Breast epithelium (tissue), 4 donors: ENCODE measurements at regions not wholly inside any gene's neighbourhood (a gene's known extent, or its start where the extent isn't known, plus 50 kb on each side); places are given as distances from the start of the nearest gene placed in this dataset.

Experiments
- DNase-seq, 2 donors: peaks; one replicate each; pipeline ENCODE4 v3.0.0-alpha.2; 2019; ENCODE audit warnings: low spot score in 2 of 2
- H3K27ac ChIP-seq, 2 donors: fragments of 200-600 bp; sonication (generic) in 1 of 2; one replicate each; pipeline ENCODE4 v1.5.1; 2016 to 2019; ENCODE audit warnings: mild to moderate bottlenecking in 1 of 2
- H3K27me3 ChIP-seq, 2 donors: fragments of 200-600 bp; sonication (generic) in 1 of 2; one replicate each; pipeline versions ENCODE4 v1.5.1 to v1.6.0; 2017 to 2019; ENCODE audit warnings: control low read depth in 1 of 2, mild to moderate bottlenecking in 1 of 2
- H3K36me3 ChIP-seq: fragments of 200-600 bp; one replicate; pipeline ENCODE4 v1.5.1; 2019
- H3K4me1 ChIP-seq, 2 donors: fragments of 200-600 bp; sonication (generic); one replicate each; pipeline ENCODE4 v1.5.1; 2016 to 2019; ENCODE audit warnings: control low read depth in 1 of 2
- H3K4me3 ChIP-seq, 3 donors: fragments of 200-600 bp; sonication (generic); 1 replicate in 2 of 3; 2 replicates in 1 of 3; pipeline ENCODE4 v1.5.1; 2016 to 2019; ENCODE audit warnings: mild to moderate bottlenecking in 3 of 3, moderate library complexity in 2 of 3
- H3K9me3 ChIP-seq, 2 donors: fragments of 200-600 bp; sonication (generic) in 1 of 2; one replicate each; pipeline ENCODE4 v1.5.1; 2016 to 2019; ENCODE audit warnings: control low read depth in 1 of 2
- POLR2A ChIP-seq: fragments of 450-650 bp; IDR thresholded peaks from one replicate; pipeline ENCODE4 v1.6.1; 2016; ENCODE audit warnings: antibody characterized with exemption, mild to moderate bottlenecking, moderate library complexity
- POLR2AphosphoS5 ChIP-seq, 3 donors: sonication (generic); formaldehyde crosslinking; IDR thresholded peaks; one replicate each; pipeline ENCODE4 v1.6.1; 2017; ENCODE audit warnings: antibody characterized with exemption in 3 of 3
- intact Hi-C: fragments of 100-400 bp; cut with DNase I; formaldehyde crosslinking; loops from one replicate; pipeline ENCODE4 v1.15.1; 2023; ENCODE audit warnings: low total_unique reads
- TF ChIP-seq, protein P1 (sequence below), 3 donors: fragments of 450-650 bp; IDR thresholded peaks; one replicate each; pipeline ENCODE4 v1.5.1; 2016 to 2017; ENCODE audit warnings: antibody characterized with exemption in 3 of 3, mild to moderate bottlenecking in 3 of 3, moderate library complexity in 3 of 3

DNA sequence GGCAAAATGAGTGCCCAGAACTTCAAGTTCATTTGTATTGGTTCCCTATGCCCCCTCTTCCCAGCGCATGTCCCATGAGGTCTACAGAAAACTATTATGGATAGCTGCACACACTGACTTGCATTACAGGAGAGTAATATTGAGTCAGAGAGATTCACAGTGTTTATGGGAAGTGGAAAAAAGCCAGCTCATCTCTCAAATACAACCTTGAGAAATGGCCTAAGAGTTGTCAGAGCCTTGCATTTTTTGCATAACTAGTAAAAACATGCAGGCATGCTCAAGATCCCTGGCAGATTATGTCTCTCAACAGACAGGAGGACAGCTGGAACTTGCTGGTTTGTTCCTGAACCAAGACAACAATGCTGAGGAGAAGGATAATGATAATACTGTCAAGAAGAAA is 1292.8 kb downstream of the DSC3 start:
- no peak overlapping the region for H3K27ac ChIP-seq
- intact Hi-C loops, result loop anchor here (5.0 kb wide), 1 partner anchor 1407 kb away; no protein-coding TSS in a partner anchor
- H3K4me1 ChIP-seq, result no peaks in the 10 kb centered on the region
- H3K27me3 ChIP-seq, result no peaks in the 10 kb centered on the region
- no peaks in the 10 kb centered on the region for H3K9me3 ChIP-seq
- no peak overlapping the region for H3K4me3 ChIP-seq
- TF ChIP-seq, protein P1, sequence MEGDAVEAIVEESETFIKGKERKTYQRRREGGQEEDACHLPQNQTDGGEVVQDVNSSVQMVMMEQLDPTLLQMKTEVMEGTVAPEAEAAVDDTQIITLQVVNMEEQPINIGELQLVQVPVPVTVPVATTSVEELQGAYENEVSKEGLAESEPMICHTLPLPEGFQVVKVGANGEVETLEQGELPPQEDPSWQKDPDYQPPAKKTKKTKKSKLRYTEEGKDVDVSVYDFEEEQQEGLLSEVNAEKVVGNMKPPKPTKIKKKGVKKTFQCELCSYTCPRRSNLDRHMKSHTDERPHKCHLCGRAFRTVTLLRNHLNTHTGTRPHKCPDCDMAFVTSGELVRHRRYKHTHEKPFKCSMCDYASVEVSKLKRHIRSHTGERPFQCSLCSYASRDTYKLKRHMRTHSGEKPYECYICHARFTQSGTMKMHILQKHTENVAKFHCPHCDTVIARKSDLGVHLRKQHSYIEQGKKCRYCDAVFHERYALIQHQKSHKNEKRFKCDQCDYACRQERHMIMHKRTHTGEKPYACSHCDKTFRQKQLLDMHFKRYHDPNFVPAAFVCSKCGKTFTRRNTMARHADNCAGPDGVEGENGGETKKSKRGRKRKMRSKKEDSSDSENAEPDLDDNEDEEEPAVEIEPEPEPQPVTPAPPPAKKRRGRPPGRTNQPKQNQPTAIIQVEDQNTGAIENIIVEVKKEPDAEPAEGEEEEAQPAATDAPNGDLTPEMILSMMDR (IDR thresholded peaks at IDR 0.05), result no peak
- TF ChIP-seq POLR2A (no peak), POLR2AphosphoS5 (IDR thresholded peaks at IDR 0.05) (no peak)
- DNase-seq, result no peak
- no peaks in the 10 kb centered on the region for H3K36me3 ChIP-seq

DNA sequence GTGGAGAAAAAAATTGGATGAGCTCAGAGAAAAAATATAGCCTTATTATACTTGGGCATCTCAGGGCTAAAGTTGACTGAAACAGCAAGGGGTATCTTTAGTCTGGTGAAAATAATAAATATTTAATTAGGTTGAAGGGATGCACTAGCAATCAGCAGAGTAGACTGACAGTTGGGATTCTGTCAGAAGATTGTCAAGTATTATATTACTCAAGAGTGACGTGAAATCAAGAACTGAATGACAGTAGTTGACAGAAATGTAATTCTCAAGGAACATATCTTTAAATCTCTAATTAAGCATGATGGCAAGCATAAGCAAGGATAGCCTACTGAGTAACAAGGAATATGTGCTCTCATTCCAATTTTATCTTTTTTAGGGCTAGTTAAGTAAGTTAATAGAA is 1301.1 kb downstream of the DSC3 start:
- intact Hi-C loops, result no loop called here
- Histone ChIP-seq H3K27ac (no peak overlapping the region), H3K27me3 (no peaks in the 10 kb centered on the region)

DNA sequence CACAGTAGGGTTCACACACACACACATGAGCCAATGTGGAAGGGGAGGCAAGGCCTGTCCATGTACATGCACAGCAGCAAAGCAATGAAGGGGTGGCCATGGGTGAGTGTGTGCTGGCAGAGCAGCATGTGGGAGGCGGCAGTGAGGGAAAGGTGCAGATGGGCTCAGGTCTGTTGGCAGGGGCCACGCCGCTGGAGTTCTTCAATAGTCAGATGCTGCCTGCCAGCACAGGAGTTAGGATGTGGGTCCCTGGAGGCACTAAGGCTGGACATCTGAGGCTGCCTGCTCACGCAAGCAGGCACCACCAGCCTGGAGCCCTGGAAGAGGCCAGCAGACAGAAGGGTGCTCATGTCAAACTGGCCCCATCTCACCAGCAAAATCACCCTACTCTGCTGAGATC is 1304.9 kb downstream of the DSC3 start:
- Histone ChIP-seq H3K4me1 (no peaks in the 10 kb centered on the region), H3K4me3 (no peak overlapping the region), H3K27me3 (no peaks in the 10 kb centered on the region), H3K9me3 (no peaks in the 10 kb centered on the region), H3K36me3 (no peaks in the 10 kb centered on the region), H3K27ac (no peak overlapping the region)
- DNase-seq, result no peak
- TF ChIP-seq POLR2A (no peak), POLR2AphosphoS5 (IDR thresholded peaks at IDR 0.05) (no peak)
- TF ChIP-seq, protein P1 (IDR thresholded peaks at IDR 0.05), result no peak
- intact Hi-C loops, result no loop called here

More for the DNA sequence above, 1301.1 kb downstream of the DSC3 start:
- no peak overlapping the region for H3K4me3 ChIP-seq
- no peaks in the 10 kb centered on the region for H3K36me3 ChIP-seq
- no peaks in the 10 kb centered on the region for H3K9me3 ChIP-seq
- DNase-seq, result no peak
- TF ChIP-seq, protein P1 (IDR thresholded peaks at IDR 0.05), result no peak
- no peak for TF ChIP-seq POLR2A
- TF ChIP-seq POLR2AphosphoS5 (IDR thresholded peaks at IDR 0.05), result no peak
- H3K4me1 ChIP-seq, result no peaks in the 10 kb centered on the region

DNA sequence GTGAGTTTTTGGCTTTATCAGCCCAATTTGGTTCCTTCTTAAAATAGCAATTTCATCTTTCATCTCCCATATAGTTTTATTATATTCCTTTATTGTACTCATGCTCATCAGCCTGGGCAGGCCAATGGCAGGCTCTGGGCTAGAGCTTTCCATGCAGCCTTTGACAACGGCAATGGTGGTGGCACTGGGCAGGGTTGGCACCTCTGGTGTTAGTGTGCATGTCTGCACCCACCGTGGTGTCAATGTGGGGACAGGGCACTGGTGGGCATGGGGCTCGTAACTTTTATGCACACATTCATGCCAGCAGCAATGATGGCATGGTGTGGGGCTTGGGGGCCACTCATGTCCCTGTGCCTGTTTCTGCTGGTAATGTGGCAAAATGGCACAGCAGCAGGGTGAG is 1305.4 kb downstream of the DSC3 start:
- Histone ChIP-seq H3K9me3 (no peaks in the 10 kb centered on the region), H3K4me3 (no peak overlapping the region), H3K27me3 (no peaks in the 10 kb centered on the region), H3K4me1 (no peaks in the 10 kb centered on the region), H3K27ac (no peak overlapping the region), H3K36me3 (no peaks in the 10 kb centered on the region)
- intact Hi-C loops, result no loop called here
- TF ChIP-seq, protein P1 (IDR thresholded peaks at IDR 0.05), result no peak
- TF ChIP-seq POLR2AphosphoS5 (IDR thresholded peaks at IDR 0.05) (no peak), POLR2A (no peak)
- no peak for DNase-seq

DNA sequence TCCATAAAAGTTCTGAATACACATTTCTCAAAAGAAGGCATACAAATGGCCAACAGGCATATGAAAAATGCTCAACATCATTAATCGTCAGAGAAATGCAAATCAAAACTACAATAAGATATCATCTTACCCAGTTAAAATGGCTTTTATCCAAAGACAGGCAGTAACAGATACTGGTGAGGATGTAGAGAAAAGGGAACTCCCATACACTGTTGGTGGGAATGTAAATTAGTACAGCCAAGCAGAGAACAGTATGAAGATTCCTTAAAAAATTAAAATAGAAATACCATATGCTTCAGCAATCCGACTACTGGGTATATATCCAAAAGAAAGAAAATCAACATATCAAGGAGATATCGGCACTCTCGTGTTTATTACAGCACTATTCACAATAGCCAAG is 1312.5 kb downstream of the DSC3 start:
- H3K27me3 ChIP-seq, result no peaks in the 10 kb centered on the region
- TF ChIP-seq, protein P1 (IDR thresholded peaks at IDR 0.05), result no peak
- TF ChIP-seq POLR2AphosphoS5 (IDR thresholded peaks at IDR 0.05), result no peak
- no peak for TF ChIP-seq POLR2A
- H3K4me1 ChIP-seq, result no peaks in the 10 kb centered on the region
- no peaks in the 10 kb centered on the region for H3K36me3 ChIP-seq
- H3K9me3 ChIP-seq, result peaks cover 0 to 6% of the 10 kb centered on the region in 2 donors
- intact Hi-C loops, result no loop called here
- no peak for DNase-seq
- no peak overlapping the region for H3K4me3 ChIP-seq
- no peak overlapping the region for H3K27ac ChIP-seq
